Testis (tissue), 2 donors: ENCODE measurements at regions not wholly inside any gene's neighbourhood (a gene's known extent, or its start where the extent isn't known, plus 50 kb on each side); places are given as distances from the start of the nearest gene placed in this dataset.

Source experiments
- POLR2A ChIP-seq: fragments of 450-650 bp; IDR thresholded peaks from one replicate; pipeline ENCODE4 v1.6.1; 2017; ENCODE audit warnings: antibody characterized with exemption, mild to moderate bottlenecking, moderate library complexity
- TF ChIP-seq, protein P1 (sequence below), 3 experiments: fragments of 450-650 bp in 2 of 3; fragments of 200-600 bp in 1 of 3; sonication (generic) in 1 of 3; IDR thresholded peaks; one replicate each; pipeline ENCODE4 v1.5.1; 2016 to 2019; ENCODE audit warnings: antibody characterized with exemption in 3 of 3, mild to moderate bottlenecking in 2 of 3, moderate library complexity in 1 of 3

DNA sequence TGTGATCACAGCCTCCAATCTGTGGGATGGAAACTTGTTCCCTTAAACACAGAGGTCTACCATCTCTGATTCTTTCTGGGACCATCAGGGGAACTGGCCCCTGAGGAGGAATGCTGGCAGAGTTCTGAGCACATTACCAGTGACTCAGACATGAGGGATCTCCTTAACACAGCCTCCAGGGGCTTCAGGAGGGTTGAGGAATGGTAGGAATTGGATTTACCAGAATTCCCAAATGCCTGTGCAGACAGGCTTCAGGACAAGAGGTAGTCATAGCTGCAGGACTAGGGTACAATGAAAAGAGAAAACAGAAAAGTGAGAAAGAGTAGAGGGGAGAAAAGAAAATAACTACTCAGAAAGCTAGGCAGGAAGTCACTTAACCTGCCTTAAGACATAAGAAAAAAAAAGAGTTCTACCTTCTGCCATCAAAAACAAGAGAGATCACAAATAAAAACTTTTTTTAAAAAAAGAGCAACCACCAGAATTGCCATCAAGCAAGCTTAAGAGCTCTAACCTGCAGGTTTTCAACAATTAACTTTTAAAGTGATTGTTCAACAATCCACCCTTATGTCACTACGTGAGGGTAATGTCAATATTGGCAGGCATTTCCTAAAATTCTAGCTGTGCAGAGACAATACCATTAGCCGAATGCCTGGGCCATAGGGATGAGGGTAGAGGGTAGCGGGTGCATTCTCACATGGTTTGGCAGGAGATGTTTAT, 524.4 kb downstream of the BCL11A start:
- no peak for TF ChIP-seq POLR2A
- TF ChIP-seq, protein P1, sequence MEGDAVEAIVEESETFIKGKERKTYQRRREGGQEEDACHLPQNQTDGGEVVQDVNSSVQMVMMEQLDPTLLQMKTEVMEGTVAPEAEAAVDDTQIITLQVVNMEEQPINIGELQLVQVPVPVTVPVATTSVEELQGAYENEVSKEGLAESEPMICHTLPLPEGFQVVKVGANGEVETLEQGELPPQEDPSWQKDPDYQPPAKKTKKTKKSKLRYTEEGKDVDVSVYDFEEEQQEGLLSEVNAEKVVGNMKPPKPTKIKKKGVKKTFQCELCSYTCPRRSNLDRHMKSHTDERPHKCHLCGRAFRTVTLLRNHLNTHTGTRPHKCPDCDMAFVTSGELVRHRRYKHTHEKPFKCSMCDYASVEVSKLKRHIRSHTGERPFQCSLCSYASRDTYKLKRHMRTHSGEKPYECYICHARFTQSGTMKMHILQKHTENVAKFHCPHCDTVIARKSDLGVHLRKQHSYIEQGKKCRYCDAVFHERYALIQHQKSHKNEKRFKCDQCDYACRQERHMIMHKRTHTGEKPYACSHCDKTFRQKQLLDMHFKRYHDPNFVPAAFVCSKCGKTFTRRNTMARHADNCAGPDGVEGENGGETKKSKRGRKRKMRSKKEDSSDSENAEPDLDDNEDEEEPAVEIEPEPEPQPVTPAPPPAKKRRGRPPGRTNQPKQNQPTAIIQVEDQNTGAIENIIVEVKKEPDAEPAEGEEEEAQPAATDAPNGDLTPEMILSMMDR (IDR thresholded peaks at IDR 0.05) = no peak
